DMS53 (cell line): ENCODE measurements at regions not wholly inside any gene's neighbourhood (a gene's known extent, or its start where the extent isn't known, plus 50 kb on each side); places are given as distances from the start of the nearest gene placed in this dataset.

Experiments used
- DNase-seq: peaks from one replicate; lab custom pipeline; 2025; lab: John Stamatoyannopoulos, UW

DNA sequence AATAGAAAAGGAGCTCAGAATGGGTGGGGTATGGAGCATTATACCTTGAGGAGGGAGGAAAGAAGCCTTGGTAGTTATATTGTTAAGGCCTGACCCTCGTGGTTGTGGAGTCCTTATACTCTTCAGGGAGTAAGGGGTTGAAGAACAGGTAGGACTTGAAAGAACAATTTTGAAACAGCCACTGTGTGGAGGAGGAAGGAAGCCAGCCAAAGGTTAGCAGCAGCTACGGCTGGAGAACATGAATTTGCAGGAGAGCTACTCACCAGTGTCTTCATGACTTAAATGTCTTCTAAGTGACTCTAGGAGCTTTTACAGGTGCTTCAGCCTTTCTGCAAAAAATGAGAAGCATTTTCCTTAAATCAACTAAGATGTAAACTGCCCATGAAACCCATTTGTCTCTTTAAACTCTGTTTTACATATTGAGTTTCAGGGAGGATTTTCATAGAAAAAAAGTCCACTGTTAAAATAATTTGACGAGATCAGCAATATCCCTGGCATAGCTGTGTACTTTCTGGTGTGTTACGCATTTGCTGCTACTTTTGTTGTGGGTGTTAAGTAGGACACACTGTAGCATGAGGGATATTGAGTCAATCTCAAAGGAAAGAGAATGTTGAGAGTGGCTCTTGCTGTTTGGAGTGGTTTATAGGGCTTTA, 110.6 kb upstream of the ELL2 start:
- DNase-seq = no peak

DNA sequence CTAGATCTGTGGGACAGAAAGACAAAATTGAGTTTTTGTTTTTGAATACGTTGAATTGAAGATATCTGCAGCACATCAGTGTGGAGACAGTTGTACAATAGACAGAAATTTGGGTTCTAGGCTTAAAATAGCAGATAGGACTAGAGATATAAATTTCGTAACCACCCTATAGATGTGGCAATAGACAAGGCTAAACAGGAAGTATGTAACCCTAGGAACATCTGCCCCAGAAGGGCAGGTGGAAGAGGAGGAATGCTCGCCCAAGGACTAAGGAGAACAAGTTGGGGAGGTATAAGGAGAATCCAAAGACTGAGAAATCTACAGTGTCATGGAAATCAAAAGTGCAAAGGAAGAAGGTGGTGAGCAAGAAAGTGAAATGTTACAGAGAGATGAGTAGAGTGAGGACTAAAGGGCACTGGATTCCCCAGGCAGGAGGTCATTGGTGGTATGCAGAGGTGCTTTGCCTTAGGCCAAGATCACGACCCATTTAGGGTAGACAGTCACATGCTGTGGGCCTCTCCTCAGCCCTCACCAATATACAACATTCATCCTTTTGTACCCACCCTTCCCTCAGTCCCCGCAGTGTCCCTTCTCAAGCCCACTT, 109.1 kb upstream of the ELL2 start:
- no peak for DNase-seq

DNA sequence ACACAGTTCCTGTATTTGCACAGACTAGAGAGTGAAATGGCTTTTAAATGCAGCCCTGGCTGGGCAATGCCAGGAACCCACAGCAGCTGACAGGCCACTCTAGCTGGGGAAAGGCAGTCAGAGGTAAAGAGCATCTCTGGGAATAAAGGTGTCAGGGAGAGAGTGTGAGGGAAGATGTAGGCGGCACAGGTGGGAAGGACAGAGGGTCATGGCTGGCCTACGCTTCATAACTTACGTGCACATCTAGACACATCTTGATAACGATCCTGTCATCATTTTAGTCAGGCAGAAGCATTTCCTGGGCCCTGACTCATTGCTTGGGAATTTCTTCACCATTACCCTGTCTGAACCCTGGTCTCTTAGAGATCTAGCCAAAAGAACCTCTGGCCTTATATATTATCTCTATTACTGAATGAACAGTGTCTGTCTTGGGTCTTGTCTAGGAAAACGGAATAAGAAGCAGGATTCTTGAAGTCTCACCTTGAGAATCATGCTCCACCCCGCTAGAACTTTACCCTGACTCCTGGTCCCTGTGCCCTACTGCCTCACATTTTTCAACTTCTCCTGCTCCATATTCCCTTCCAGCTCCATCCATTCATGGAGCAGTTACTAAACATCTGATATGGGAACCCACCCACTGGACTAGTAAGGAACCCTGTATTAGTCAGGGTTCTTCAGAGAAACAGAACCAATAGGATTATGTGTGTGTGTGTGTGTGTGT, 106.4 kb upstream of the ELL2 start:
- DNase-seq = peak; percentile 38

DNA sequence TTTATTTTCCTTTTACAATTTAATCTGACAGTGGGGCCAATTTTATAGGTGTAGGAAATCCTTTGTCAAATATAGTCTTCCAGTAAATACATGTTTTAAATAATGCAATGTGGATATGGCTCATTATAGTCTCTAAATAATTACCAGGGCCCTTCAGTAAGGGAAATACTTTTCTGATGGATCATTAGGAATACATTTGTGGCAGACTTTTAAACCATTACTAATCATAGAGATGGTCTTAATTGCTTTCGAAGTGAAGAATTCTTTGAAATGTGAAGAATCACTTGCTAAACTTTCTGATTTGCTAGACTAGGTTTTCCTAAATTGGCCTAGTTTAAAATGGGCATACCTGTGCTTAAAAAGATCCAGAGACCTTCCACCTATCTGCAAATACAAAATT, 105.6 kb upstream of the ELL2 start:
- DNase-seq = no peak

DNA sequence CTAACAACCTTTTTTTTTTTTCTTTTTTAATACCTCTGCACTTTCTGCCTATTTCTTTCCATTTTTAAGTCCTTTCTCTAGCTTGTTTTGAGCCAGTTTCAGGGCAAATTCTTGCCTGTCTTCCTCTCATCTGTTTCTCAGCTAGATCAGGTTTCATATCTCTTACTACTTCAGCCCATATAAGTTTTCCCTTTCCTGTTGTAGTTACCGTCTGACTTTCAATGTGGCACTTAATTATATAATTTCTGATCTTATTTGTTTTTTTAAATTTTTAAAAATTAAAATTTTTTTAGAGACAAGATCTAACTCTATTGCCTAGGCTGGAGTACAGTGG, 104.7 kb upstream of the ELL2 start:
- DNase-seq = no peak

DNA sequence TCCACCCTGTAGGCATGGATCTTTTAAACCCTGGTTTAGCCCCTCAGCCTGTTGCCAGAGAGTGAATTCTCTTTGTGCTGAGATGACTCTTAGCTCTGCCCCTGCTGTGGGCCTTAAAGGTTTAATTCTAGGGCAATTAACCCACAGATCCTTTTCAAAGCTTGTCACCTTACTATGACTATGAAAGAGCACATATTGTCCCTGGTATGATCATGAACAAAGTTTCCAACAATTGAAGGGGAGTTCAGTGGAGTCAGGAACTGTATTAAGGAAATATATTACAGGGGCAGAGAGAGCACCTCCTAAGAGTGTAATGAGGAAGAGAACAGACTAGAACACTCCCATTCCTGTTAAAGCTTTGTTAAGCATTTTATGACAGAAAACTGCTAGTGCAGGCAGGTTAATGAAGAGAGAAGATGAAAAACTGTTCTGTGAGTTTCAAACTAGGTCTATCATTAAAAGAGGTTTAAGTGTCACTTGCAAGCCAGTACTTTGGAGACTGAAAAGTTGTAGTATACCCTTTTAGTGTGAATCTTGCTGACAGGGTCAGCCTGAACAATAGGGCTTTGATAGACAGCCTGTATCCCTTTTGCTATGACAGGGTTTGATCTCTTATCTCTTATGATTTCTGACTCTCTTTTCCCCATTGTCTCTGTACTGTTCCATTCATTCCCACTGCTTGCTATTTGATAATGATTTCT, 104.2 kb upstream of the ELL2 start:
- no peak for DNase-seq

DNA sequence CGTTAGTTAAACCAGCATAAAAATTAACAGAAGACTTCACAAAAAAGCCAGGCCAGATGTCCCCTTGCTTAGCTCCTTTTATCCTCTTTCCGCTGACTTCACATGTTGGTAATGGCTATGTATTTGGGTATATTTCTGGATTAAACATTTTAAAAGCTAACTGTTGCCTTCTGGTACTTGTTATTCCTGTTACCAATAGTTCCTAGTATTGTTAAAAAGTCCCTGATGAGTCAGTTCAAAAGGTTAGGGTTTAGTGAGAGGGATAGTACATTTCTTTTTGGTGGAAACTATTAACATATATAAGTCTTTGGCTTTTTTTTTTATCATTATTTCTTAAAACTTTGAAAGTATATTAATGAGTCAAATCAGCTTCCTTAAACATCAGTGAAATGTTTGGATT, 103.2 kb upstream of the ELL2 start:
- DNase-seq = no peak

DNA sequence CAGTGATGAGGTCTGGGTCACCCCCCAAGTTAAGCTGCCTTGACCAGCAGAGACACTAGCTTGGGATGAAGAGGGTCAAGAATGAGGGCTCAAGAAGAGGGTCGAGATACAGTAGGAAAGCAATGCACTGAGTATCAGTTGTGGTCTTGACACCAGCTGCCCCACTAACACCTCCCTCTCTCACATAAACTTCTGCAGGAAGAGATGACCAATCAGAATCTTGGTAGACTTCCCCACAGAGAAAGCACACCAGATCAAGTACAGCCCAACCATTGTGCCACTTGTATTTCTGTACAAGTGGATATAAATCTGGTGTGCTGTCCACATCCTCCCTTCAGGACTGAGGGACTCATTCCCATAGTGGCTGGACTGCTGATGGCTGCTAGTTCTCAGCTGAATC, 101.2 kb upstream of the ELL2 start:
- no peak for DNase-seq

DNA sequence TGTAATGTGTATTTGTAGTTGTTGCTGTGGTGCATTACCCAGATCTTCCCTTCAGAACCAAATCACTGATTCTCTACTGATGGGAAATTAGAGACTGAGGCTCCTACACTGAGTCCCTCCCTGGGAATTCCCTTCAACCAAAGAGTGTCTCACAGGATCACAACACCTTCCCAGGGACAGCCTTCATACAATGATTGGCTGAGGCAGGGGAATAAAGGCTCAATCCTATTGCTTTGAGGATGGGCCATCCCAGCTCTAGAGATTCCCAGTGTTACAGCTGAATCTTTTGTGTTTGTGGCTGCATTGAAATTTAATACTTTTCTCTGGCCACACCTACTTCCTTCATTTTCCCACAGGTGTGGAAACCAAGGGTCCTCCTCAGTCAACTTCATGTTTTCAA, 96.4 kb upstream of the ELL2 start:
- DNase-seq = no peak

DNA sequence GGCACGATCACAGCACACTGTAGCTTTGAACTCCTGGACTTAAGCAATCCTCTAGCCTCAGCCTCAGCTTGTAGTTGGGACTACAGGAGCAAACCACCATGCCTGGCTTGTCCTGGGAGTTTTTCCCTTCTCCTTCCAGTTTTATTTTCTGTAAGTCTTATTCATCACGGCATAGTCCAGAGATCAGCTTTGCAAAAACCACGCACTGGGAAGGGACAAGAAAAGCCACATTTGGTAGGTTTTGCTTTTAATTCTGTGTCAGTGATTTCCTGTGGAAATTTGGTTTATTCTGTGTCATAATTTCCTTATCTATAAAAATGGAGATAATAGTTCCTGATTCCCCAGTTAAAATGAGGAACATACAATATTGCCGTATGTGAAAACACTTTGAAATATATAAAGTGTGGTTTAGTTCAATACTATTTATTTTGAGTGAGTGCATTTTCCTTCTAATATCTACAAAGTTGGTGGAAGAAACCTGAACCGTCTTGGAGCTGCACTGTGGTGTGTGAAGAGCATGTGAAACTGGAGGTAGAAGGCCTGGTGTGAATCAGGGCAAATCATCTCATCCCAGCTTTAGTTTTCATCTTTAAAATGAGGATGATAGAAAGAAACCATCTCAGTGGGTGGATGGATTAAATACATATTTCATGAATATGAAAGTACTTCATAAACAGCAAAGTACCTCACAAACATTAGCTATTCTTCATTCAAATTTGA, 92.8 kb upstream of the ELL2 start:
- no peak for DNase-seq

DNA sequence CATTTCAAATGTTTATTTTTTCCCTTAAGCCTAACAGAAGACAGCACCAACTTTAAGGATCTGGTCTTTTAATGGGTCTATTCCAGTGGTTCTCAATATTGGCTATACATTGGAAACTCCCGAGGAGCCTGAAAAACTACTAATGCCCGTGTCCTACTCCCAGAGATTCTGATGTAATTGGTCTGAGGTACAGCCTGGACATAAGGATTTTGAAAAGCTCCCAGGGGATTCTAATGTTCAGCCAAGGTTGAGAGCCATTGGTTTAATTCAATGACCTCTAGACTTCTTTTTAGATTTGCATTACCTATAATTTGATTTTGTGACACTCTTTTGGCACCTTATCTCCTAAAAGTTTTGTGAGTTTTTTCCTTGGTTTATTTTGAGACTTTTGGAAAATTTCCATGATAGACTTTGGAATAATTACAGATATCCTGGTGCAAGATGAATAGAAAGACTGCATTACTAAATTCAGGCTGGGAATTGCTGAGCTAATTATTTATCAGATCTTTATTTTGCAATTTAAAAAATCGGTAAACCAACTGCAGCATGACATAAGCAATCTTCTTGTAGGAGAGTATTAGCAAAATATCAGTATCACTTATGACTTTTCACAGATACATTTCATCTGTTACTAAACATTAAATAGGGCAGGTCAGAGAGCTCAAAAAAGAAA, 91.5 kb upstream of the ELL2 start:
- DNase-seq = no peak

DNA sequence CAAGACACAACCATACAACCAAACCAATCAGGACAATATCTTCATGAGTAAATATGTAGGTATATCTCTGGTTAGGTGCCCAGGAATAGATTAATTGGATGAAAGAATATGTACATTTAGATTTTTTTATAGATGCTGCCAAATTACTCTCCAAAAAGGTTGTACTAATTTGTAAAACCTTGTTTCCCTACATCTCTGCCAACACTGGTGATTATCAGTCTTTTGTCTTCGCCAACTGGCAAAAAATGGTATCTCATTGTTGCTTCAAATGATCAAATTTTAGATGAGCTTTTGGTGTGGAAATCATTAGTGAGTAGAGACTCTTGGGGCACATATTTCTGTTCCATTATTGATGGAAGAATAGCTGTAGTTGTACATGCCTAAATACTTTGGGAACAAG, 90.7 kb upstream of the ELL2 start:
- no peak for DNase-seq

DNA sequence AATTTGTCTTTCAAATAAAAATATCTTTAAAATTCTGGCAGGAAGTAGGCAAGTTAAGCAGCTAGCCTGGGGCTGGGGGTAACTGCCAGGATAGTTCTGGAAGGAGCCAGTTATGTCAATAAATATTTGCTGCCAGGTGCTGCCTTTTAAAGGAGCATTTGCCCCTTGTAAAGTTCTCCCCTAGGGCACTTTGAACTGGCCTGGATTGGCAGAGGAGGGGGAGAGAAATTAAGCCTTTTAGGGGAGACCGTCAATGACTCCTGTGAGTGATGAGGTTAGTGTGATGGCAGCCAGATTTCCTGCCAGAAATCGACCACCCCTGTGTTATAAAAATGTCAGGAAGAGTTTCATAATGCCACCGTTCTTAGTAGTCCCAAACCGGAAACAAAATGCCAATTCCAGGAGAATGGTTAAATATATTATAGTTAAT, 89.8 kb upstream of the ELL2 start:
- no peak for DNase-seq

DNA sequence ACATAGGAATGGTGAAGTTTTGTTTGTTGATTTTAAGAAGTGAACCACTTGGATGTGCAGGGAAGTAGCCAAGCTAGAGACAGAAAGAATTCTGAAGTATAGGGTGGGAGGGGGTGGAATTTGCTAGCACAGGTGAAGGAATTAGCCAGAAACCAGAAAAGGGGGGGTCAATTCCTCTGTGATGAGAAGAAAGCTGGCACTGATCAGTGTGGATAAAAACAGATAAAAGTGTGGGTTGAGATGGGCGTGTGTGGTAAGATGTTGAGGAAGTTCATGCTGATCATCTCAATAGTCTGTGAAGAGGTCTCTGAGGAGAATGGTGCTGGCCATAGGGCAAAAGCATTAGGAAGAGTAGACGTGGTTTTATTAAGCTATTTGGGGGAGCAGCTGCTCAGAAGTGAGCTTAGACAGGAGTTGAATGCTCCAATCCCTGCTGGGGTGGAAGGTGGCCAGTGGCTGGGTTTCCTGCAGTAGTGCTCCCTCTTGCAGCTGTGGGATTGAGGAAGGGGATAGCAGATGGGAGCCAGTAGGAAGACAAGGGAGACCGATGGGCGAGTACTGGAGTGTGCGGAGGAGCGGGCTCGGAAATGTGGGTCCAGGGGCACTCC, 88.7 kb upstream of the ELL2 start:
- no peak for DNase-seq

DNA sequence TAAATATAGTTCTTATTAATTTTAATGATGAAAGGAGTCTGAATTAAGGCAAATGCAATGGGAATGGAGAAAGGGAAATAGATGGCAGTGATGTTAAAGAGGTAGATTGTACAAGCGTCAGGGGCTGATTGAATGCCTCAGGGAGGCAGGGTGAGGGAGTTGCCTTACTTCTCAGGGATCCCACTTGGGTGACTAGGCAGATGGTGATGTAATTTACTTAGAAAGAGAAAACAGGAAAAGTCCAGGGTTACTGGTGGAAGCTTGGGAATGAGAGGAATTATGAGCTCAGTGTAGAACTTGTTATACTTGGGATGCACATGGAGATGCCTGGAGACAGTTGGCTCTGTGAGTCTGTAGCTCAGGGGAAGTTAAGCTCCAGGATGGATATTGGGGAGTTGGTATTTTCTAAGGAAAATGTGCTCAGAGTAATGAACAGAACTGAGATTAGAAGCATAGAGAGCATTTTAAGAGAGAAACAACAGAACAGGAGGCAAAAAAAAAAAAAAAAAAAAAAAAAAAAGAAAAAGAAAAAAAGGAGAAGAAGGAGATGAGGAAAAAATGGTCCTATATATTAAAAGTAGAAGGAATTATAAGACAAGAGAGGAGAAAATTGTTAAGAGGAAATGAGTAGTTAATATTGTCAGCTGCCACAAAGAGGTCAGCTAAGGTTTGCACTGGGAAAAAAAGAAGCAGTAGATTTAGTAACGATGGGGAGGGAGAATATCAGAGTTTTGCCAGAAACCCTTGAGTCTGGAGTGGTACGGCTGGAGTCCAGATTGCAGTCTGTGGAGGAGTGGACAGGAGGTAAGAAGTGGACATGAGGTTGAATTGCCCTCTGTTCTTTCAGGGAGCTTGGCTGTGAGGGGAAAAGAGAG, 88.0 kb upstream of the ELL2 start:
- DNase-seq = no peak

DNA sequence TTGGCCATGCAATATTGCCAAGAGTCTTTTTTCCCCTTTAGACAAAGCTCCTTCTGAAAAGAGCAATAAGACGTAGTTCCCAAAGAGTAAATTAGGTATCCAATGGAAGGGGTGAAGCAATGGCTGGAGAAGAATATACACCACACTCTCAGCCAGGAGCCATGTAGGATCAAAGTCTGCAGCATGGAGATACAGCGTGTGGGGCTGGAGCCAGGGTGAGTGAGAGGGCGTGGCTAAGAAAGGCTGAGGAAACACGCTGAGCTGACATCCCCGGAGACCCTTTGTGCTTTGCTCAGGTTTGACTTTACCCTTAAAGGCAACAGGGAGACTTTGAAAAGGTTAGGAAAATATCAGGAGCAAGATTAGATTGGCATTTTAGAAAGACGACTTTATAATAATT, 87.1 kb upstream of the ELL2 start:
- DNase-seq = no peak

DNA sequence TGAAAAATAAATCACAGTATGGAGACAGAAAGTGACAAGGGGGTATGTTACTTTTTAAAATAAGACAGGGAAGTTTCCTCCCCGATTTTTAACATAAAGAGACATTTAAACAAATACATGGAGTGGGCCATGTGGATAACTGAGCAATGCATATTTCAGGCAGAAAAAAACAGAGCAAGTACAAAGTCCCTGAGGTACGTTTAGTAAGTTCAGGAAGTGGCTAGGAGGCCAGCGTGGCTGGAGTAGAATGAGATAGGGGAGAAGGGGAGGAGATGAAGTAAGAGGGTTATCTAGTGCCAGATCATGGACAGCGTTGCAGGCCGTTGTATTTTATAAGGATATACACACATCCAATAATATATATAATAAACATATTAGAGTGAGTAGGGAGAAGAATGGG, 84.2 kb upstream of the ELL2 start:
- no peak for DNase-seq

DNA sequence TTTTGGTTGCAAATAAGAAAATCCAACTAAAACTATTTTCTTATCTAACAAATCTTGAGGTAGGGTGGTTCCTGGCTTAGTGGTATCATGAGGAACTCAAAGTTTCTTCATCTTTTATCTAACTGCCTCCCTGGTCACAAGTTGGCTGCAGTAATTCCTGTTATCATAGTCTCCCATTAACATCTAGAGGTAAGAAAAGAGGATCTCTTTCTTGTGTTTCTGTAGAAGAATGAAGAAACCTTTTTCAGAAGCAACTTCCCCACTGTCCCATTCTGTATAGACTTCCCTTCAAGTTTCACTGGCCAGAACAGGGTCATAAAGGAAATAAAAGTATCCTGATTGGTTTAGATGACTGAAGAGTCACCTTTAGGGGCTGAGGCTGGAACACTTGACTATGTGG, 81.8 kb upstream of the ELL2 start:
- no peak for DNase-seq

DNA sequence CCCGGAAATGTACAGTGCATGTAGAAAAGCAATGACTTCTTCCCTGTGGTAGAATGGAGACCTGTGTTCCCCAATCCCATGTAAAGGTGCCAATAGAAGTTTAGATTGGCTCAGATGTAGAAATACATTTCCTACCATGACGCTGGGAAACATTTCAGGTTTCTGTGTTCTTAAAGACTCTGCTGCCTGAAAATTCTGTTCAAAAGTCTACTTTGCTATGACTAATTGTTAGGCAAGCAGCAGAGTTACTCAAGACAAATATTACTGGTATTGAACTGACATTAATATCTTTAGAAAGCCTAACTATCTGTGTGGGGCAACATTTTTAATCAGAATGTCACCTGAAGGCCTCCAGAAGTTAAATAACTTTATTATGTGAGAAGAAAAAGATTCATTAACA, 75.5 kb upstream of the ELL2 start:
- no peak for DNase-seq

DNA sequence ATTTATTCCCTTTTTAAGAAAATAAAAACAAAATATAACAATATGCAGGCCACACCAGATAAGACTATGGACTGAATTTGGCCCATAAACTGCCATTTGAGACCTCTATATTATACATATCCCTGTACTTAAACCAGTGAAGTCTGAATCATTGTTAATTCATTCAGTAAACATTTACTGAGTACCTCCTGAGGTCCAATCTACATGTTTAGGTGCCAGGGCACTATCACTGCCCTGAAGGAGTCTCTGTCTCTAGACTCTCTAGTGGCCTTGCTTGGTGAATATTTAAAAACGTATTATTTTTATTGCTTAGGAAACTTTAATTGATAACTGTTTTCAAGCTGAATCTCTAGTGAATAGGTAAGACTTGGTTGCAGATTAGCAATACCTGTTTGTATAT, 74.7 kb upstream of the ELL2 start:
- DNase-seq = peak; percentile 36

DNA sequence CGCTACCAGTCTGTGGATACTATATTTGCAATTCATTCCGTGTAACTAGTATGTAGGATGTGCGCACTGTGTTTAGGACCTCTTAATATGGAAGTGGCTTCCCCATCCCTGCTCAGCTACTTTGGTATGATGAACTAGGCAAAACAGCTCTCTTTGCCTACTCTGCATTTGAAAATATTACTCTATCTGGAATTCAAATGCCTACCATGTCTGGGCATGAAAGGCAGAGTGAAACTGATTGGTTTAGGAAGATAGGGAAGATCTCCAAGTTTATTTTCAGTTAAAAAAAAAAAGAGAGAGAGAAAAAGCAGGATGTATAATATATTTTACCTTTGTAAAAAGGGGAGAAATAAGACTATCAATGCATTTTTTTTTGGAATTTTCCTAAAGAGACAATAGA, 74.1 kb upstream of the ELL2 start:
- DNase-seq = no peak
